Activated CD8-positive, alpha-beta memory T cell treated with anti-CD3 and anti-CD28 coated beads for 24 hours (primary cell): ENCODE measurements at regions not wholly inside any gene's neighbourhood (a gene's known extent, or its start where the extent isn't known, plus 50 kb on each side); places are given as distances from the start of the nearest gene placed in this dataset.

Experiments
- DNase-seq: peaks from one replicate; pipeline ENCODE4 v3.0.0-alpha.2; 2020

DNA sequence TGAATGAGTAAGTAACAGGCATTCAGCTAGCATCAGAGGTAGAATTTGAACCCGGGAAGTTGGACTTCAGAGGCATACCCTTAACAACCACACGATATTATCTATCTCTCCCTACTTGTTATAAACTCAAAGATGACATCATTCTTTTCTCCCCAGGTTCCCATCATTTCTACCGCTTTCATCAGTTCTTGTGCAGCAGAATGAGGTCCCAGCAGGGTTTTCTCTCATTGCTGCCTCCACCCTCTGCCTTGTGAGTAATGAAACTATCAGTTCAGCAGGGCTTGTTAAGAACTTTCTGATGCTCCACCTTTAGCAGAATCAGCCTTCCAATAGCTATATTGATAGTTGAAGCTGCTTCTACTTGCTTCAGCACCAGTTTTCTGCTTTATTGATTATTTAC, 487.5 kb upstream of the KCNMB2 start:
- DNase-seq = no peak

DNA sequence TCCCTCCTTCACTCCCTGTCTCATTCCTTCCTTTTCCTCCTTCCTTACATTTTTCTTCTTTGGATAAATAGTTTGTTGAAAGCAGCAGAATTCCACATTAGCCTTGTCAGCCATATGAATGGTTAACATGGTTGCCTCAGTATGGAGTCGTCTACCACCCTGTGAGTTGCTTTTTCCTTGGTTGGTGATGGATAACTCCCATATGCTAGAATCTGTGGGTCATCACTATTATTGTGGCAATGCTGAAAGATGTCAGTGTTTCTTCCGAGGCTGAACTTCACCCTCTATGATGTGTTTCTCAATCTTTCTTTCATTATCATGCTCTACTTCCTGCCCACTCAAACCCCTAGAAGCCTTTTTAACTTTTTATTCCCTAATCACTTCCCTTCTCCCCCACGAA, 481.8 kb upstream of the KCNMB2 start:
- DNase-seq = no peak

DNA sequence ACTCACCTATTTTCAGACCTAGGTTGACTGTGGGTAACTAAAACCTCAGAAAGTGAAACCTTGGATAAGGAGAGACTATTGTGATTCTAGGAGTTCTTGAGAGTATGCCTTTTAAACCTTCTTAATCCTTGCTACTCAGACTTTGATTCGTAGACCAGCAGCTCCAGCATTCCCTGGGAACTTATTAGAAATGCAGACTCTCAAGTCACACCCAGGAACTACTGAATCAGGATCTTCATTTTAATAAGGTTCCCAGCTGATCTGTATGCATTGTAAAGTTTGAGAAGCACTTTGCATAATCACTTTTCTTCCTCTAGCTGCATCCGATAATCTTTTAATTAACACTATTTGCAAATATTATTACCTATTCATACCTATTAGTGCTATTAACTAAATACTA, 480.3 kb upstream of the KCNMB2 start:
- DNase-seq = no peak

DNA sequence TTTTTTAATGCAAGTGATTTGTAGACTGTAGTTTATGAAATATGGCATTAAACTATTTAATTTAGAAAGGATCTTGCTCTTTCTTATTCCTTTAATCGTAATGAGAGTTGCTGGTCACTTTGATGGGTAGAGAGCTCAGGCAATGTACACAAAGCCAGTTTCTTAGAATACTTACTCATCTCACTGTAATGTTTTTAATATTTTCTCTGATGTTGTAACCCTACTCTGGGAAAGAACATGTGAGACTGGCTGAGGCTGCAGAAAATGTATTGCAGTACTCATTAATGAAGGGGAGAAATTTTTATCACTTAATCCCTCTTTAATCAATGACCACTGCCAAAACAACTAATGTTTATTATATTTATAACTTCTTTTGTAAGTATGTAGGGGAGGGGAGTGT, 479.4 kb upstream of the KCNMB2 start:
- no peak for DNase-seq

DNA sequence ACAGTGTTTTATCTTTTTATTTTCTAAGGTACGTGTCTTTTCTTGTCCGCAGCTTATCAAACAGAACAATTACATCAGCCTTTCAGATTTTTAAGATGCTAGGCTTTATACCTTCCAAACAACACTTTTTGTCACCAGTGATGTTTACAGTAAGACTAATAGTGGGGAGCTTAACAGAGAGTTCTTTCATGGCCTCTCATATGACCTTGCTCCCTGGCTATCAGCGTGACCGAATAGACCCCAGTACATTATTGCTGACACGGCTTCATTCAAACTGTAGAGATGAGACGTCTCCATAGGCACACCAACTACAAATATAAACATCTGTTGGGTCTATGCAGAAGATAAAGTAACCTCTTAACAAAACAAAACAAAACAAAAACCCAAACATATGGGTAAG, 477.6 kb upstream of the KCNMB2 start:
- no peak for DNase-seq

DNA sequence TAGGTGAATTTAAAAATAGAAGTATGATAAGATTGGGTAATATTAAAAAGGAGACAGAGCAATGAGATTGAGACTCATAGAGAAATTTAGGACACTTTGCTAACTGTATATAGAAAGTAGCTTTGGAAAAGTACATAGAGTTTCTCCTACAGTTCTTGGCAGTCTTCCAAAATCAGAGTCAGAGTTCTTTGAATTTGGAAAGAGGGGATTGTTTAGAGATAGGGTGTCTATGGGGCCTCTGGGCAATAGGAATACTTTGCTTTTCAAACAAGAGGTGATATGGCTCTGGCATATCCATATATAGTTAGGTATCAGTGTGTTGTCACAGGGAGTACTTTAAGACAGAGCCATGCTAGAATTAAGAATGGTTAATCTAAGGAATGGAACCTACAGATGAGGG, 477.1 kb upstream of the KCNMB2 start:
- DNase-seq = no peak

DNA sequence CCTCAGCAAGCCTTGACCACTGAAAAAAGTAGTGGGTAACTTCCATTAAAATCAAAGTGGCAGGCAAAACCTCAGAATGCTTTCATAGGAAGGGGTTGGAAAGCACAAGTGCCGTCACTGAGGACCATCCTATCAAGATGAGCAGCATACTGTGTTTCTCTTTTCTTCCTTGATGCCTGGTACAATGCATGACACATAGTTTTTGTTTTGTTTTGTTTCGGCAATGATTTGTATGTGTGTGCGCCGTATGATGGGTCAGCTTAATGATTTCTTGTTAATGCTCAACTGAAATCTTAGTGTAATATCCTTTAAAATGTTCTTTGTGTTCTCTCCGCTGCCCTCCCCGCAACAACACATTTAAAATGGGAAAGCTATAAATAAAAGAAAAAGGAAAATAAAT, 476.4 kb upstream of the KCNMB2 start:
- no peak for DNase-seq

DNA sequence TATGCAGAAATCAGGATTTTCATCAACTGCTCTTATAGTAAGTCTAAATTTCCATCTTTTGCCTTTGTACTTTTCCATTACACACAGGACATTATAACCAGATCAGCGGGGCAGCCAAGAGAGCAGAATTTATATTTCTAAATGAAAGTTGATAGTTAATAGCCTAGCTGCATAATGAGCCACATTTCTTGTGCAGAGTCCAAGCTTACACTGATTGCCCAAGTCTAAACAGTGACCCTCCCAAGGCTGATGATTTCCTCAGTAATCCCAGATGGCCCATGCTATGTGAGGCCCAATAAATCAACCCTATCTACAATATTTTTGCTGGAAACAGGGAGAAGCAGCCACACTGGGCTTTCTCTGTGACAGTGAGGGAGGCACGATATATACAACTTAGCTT, 475.8 kb upstream of the KCNMB2 start:
- no peak for DNase-seq

DNA sequence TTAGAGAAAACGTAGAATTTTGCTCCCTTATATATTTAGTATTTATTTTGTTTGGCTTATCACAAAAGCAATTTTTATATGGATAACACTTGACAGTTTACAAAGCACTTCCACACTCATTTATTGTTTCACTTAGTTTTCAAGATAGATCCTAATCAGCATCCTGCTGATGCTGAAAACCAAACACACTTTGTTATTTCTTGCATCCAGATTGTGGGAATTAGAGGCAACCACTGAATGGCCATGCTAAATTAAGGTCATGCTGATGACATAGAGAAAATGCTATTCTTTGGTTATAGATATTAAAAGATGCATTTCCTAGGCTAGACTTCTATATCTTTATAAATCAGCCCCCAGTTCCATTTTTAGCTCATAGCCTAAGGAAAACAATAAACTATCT, 474.1 kb upstream of the KCNMB2 start:
- no peak for DNase-seq

DNA sequence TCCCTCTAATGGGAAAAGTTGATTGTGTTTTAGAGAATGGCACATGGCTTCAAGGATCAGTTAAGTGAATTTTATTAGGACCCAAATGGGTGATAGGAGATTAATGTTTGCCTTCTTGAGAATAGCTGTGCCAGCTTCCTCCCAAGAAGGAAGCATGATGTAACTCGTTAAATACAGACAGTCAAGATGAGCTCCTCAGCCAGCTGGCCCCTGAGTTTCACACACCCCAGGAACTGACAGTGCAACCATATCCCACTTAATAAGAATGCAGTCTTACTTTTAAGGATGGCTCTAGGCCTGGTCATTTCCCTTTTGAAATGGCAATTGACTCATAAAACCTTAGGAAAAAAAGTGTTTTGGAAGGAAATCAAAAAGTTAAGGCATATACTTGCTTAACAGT, 472.8 kb upstream of the KCNMB2 start:
- DNase-seq = no peak

DNA sequence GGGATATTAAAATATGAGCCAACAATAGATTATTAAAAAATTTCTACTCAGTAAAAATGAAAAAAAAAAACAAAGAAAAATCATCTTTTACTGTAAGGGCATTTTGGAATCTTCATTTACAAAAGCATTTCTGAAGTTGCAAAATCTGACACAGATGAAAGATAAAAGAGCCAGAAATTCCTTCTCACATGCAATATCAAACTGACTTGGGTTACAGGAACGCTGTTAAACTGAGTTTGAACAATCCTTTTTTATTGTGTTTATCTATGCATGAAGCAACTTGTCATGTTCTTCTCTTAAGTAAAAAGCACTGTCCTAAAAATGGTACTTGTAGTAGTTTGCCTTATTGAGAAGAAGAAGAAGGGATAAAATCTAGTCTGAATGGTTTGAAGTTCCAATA, 468.5 kb upstream of the KCNMB2 start:
- DNase-seq = no peak

DNA sequence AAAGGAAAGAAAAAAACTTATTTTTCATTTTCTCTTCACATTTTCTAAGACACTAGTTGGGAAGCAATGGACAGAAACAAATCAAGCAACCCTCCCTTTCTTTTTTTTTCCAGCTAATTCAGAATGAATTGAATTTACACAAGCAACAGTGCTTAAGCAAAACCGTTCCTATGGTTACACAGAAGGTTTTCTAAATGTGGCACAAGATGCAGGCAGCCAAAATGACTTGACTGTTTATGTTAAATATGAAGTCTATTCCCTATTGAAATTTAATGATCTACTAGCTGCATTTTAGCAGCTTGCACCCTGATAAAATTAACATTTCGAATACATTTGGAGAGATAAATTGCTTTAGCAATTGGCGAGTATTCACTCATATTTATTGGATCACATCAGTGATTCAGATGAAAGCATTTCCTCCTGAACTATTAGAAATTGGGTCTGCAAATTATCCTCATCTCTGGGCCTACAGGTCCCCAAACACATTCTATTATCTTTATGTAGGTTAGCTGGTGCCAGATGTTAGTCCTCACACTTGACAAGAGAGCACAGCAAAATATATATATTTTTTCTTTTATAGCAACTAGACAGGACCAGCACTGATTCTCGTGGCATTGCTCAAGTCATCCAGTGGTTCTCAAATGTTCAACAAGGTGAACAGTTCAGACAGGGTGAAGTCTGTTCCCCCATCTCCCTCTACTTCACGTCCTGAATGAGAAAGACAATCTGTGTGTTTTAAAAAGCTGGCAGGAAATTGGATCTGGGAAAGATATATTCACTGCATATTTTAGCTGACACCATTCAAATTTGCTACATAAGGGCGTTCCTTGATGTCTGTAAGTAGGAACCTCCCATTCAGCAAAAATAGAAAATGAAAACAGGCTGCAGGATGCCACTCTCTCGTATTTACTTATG, 463.6 kb upstream of the KCNMB2 start:
- no peak for DNase-seq

DNA sequence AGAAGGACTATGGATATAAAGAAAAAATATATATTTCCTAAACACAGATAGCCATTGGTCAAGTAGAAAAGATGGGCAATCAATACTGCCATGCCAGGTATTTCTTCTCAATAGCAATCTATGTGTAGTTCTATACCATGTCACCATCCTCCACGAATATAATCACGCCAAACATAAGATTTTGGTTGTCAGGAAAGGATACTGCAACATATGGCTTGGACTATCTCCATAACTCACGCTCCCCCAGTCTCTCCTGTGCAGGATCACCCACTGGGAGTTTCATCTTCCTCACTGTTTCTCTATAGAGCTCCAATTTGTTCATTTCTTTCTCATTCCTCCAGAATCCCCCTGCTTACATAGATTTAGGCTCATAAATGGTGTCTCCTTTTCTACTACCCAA, 462.9 kb upstream of the KCNMB2 start:
- no peak for DNase-seq

DNA sequence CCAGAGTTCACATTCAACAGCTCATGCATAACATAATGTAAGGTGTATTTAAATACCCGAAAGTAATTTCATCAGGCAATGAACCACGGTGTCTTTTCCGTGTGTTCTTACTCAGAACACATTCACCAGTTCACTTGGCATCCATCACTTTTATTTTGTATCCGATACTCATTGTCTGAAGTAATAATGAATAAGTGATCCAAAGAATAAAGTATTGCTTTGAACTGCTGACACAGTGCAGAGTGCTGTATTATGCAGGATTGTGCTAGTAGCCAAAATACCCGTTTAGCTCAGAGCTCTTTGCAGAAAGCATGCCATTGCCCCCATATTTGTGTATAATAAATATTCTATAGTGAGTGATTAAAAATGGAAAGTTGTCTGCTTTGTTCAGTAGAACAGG, 460.9 kb upstream of the KCNMB2 start:
- no peak for DNase-seq

DNA sequence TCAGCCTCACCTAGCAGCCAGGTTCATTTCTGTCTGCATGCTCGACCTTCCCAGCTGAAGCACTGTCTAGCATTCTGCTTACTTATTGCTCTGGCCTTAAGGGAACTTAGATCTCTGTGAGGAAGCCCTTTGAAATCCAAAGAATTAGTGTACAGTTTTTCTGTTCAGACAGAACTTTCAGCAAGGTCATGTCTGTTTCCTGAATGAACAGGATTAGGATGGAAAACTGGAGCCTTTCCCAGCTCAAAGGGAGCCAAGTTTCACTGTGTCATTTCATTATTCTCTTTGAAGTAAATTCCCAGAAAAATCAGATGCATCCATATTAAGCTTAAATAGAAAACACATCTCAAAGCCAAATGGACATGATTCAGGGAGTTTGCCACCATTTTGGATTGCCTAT, 457.3 kb upstream of the KCNMB2 start:
- no peak for DNase-seq

DNA sequence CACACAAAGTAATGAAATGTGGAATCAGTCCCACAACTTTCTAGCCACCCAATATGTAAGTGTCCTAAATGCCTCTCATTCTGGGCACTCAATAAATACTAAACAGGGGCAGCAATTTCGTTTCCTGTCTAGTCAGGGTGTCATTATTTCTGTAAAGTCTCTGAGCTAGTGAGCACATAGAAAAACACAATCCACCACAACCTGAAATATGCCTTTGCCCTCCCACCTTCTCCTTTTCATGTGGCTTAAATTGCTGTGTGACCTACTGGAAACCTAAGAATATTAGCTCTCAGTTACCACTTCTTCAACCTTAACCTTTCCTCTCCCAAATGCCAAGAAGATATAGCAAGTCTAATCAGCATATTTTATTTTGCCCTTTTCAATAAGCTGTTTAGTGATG, 456.3 kb upstream of the KCNMB2 start:
- no peak for DNase-seq

DNA sequence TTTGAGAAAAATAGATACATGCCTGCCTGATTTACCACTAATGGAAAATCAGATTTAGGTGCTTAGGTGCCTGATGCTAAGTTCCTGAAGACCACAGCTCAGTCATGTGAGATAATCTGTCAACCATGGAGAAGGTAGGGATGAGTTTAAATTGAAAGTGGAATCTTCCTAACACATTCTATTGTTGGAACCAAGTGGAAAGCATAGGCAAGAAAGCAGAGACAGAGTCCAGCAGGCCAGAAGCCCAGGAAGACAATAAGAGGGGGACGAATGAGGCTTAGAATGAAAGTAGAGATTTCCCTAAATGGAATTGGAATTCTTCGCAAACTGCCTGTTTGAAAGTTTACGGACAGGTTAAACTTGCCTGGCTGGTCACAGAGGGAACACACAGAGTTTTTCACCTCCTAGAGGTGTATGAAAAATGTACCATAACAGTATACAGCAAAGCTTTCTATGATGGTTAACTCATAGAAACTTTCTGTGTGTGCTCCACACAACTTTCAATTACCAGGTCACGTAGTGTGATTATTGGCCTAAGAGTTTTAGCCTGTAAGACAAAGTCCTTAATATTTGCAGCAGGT, 453.8 kb upstream of the KCNMB2 start:
- DNase-seq = no peak

DNA sequence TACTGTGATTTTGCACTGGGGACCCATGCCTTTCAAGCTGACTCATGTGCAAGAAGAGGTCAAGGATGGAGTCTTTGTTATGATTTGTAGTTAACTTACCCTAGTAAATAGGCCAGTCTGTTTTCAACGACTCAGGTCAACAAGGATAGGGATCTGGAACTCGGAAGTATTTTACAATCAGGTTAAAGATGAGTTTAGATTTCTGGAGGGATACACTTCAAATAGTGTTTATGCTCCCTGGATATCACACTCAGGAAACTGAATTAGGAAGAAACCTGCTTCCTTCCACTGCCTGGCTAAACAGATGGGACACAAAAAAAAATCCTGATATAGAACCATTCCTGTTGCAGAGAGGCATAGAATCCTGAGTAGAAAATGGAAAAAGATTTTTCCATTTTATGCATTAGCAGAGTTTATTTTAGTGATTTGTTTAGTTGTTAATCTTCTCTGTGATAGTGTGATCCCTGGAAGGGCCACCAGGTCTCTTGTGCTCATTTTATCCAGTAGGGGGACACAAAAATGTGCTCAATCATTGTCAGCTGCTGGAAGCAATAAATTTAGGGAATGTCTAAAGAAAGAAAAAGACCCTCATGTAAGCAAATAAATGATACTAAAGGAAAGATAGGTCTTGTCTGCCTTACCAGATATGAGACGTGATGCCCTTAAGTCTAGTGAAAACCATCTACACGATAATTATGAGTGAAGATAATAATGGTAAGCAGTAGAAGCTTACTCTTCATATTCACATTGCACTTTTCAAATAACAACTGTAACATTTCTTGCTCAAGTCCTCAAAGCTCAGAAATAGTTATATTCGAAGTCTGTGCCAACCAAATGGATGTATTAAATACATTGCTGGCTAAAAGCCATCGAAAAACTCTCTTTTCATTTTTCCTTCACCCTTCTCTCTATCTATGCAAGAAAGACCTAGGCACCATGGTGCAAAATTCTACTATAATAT, 452.1 kb upstream of the KCNMB2 start:
- no peak for DNase-seq

DNA sequence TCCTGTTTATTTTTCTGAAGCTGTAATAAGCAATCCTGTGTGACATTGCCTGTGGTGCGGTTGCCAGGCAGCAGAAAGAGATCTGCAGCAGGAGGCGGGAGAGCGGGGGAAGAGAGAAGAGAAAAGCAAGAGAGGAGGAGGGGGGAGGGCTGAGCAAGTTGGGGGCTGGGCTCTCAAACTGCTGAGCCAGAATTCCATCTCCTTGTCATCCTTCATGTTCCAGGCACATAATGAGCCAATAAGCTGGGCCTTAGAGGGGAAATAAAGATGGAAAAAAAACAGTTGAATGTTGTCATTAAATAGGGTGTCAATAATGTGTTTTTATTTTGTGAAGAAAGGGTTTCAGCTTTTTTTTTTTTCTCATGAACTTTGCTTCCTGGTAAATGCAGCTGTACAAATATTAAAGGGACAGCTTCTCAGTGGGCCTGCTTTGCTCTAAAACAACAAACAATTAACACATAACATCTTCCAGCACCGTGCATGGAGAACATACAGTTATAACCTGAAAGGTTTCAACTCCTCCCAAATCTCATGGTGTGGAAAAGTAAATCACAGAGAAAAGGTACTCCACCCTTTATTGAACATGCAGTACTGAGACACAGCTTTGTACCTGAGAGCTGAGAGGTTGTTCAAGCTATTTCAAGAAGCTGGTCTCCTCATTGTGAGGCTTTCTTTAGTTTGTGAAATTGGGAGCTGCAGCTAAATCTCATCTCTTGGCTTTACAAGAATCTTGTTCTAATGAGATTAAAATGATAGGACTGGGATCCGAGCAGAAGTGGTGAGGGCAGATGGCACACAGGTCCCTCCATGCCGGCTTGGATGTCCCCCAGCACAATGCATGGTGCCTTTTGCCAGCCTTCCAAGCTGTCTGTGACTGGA, 451.1 kb upstream of the KCNMB2 start:
- no peak for DNase-seq

DNA sequence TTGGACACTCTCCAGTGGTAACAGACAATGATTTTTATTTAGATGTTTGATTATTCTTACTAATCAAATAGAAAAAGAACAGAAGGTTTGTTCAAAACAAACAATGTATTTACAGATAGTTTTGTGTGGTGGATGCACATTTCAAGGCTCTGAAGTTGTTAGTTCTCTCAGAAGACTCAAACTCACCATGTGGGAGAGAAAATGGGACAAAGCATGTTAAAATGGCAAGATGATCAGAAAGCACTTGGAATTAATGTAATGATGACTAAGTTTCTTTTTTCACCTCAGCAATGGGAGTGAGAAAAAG, 450.5 kb upstream of the KCNMB2 start:
- no peak for DNase-seq

DNA sequence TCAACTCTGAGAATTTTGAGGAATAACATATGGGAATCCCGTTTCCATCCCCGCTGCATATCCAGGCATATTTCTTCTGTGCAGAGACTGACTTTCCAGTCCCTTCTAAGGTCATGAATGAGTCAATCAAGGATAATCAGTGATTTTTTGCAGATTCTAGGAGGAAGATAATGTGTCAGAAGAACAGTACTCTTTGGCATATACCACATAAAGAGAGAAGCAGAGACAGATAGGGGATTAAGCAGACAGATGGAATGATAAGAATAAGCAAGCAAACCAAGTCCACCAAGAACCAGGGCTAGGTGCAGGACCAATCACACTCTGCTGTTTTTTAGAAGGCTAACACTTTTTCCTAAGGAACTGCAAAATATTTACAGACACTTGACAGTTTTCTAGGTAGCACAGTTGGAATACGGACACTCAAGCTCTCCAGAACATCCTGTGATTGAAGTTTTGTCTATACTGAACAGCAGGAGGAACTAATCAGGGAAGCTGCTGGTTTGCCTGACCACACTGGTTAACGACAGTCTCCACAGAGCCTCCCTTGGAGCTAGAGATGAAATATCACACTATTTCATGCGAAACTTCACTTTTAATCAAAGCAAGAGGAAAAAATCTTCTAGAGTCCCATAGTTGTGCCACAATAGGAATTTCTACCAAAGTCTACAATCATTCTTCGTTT, 450.0 kb upstream of the KCNMB2 start:
- no peak for DNase-seq

DNA sequence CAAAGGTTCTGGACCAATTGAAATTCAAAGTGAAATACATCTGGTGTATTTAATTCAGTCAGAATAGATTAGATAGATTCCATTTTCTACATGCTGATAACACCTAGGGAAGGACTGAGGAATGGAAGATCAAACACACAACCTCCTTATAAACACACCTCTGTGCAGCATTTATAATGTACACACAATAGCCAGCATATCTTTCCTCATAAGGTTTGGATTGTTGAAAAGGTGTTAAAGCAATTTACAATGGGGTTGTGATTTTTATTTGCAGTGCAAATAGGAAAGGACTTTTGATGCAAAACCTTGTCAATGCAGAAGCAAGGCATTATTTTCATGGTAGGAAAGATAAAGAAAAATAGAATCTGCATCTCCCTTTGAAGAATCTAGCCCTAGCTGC, 448.9 kb upstream of the KCNMB2 start:
- no peak for DNase-seq
